Stimulated activated CD8-positive, alpha-beta memory T cell treated with anti-CD3 and anti-CD28 coated beads, Interleukin-15, amount 100 ng/mL, for 24 hours (primary cell): ENCODE measurements at regions not wholly inside any gene's neighbourhood (a gene's known extent, or its start where the extent isn't known, plus 50 kb on each side); places are given as distances from the start of the nearest gene placed in this dataset.

Experiments
- DNase-seq: peaks from one replicate; pipeline ENCODE4 v3.0.0-alpha.2; 2020; ENCODE audit warnings: low read depth

DNA sequence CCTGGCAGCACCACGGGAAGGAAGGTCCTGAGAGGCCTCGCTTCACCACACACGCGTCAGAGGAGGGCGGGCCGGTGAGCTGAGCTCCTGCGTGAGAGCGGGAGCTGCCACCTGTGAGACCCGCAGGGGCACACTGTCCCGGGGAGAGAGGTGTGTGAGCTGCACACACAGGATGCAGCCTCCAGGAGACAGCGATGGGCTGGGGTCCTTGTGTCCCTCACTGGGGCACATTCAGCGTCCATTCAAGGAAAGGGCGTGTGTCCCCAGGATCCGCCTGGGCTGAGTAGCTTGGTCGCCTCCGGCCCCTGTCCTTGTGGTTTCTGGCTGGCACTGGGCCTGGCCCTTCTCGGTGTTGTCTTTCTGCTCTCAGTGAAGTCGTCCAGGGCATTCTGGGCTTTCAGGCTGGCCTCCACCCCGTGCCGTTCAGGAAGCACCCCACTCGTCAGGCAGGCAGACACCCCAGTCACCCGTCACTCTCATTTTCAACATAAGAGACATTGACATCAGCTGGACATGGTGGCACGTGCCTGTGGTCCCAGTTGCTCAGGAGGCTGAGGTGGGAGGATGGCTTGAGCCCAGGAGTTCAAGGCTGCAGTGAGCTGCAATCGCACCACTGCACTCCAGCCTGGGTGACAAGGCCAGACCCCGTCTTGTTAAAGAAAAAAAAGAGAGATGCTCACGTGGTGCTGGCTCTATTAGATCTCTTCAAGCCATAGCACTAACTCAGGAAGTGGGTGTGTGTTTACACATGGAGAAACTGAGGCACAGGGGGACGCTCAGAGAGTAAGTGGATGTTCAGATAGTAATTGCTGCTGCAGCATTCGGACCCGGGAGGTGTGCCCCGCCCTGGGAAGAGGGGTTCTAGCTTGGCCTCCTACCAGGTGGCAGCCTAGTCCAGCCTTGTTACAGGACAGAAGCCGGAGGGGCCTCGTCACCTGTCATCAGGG lies 1081.6 kb downstream of the BRD1 start:
- DNase-seq = no peak

DNA sequence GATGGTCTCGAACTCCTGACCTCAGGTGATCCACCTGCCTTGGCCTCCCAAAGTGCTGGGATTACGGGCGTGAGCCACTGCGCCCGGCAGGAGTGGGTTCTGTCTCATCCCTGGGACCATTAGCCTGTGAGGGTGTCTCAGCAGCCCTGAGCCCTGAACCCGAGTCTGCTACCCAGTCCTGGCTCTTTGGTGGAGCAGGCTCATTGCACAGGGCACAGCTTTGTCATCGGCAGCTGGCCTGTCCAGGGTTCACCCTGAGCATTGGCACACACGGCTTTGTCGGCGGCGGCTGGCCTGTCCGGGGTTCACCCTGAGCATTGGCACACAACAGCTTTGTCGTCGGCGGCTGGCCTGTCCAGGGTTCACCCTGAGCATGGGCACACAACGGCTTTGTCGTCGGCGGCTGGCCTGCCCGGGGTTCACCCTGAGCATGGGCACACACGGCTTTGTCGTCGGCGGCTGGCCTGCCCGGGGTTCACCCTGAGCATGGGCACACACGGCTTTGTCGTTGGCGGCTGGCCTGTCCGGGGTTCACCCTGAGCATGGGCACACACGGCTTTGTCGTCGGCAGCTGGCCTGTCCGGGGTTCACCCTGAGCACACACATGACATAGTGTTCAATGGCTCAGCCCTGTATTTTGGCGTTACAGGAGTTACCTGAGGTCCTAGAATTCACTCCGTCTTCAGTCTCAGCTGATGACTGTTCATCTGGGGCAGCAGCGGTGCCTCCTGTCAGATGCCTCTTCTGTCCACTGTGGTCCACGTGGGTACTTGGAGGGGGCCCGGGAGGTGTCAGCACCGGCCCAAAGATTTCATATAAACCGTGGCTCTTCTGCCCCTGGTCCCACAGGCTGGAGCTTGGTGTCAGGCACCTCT lies 1082.5 kb downstream of the BRD1 start:
- no peak for DNase-seq

DNA sequence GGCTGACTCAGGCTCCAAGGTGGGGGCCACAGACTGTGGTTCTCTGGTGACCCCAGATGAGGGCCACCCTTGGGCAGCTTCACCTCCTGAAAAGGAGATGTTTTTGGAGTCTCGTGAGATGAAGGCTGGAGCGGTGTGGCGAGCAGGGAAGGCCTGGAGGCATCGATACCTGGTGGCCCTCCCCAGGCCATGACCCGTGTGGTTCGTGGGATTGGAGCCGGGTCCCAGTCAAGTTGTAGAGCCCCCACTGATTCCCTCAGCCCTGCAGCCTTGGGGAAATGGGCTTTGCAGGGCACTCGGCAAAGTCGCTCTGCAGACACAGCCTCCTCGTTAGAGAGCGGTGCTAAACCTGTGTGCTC lies 1083.4 kb downstream of the BRD1 start:
- DNase-seq = no peak

DNA sequence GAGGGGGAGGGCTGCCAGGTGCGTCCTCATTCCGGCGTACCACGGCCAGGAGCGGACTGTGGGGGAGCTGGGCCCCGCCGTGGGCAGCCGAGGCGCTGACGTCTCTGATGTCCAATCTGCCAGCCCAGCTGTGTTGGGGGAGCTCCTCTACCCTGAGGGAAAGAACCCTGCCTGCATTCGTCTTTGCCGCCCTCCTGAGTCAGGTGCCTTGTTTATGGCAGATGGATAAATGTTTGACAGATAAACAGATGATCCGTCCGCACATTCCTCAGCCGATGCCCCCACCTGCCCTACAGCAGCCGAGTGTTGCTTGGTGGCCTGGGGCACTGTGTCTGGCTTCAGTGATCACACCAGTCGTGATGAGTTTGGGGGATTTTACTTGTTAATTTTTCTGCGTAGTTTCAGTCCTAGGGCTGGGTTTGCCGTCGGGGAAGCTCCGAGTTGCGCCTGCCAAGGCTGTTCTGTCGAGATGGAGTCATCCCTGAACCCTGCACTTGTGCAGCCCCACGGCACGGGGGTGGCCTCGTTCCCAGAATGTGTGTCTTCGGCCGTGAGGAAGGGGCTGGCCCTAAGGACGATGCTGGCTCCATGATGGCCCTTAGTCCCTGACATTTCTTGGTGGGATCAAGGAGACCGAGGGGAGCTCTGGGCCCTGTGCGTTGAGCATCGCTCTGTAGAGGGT lies 1083.9 kb downstream of the BRD1 start:
- no peak for DNase-seq

DNA sequence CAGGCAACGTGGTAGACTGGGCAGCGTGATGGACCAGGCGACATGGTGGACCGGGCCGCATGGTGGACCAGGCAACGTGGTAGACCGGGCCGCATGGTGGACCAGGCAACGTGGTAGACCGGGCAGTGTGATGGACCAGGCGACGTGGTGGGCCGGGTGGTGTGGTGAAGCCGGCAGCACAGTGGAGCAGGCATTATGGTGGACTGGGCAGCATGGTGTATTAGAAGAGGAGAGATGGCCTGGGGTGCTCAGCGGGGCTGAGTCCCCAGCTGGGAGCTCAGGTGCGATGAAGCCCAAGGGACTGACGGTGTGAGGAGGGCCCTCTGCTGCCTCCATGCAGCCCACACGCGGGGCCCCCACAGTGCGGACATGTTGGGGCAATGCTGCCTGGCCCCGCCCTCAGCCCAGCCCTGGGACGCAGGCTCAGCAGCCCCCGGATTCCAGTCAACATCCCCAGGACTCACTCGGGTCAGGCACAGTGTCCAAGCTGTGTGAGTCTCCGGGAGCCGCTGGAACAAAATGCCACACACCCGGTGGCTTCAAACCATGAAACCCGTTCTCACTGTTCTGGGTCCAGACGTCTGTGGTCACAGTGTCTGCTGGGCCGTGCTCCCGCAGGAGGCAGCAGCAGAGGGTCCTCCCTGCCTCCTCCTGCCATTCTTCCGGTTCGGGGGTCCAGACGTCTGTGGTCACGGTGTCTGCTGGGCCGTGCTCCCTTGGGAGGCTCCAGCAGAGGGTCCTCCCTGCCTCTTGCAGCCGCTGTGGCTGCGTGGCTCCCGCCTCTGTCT lies 1084.9 kb downstream of the BRD1 start:
- DNase-seq = no peak

DNA sequence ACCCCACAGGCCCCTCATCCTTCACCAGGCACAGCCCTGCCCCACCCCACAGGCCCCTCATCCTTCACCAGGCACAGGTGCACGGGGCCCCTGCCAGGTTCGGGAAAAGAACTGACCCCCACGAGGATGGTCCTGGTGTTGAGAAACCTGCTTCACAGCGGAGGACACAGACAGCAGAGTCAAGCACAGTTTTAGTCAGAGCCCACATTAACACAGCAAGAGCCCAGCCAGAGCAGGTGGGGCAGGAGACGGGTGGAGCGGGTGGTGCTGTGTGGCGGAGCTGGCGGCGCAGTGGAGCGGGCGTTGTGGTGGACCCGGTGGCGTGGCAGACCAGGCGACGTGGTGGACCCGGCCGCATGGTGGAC lies 1085.5 kb downstream of the BRD1 start:
- no peak for DNase-seq

DNA sequence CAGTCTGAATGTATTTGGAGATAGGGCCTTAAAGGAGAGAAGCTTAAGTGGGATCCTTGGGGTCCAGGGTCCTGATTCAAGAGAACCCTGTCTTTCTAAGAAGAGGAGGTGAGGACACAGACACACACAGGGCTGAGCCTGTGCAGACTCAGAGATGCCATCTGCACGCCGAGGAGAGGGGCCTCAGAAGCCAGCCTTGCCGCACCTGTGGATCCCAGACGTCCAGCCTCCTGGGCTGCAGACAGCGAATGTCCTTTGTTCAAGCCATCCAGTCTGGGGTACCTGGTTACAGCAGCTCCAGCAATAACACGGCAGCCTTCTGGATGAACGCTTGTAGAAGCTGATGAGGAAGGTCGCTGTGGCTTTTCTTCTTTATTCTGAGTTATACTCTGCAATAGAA lies 1086.1 kb downstream of the BRD1 start:
- no peak for DNase-seq

DNA sequence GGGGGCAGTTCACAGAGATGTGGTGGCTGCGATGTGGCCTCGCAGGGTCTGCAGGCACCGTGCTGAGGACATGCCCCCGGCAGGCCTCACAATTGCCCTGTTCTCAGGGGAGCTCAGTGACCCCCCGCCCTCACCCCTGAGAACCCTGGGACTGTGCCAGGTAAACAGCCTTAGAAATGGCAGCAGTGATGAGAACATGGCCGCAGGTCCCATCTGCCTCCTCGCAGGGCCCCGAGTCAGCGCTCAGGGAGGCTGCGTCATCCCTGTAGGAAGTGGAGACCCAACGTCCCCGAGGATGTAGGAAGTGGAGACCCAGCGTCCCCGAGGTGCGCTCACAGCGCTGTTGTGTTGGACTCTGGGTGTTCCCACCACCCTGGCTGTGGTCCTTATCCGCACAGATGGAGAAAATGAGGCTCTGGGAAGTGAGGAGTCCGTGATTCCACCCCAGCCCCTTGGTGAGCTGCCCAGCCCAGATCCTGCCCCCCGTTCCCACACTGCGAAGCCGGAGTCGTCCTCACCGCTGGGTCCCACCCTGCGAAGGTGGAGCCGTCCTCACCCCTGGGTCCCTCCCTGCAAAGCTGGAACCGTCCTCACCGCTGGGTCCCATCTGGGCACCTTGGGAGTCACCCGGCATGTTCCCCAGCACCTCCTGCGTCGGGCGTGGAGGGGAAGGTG lies 1086.8 kb downstream of the BRD1 start:
- no peak for DNase-seq

DNA sequence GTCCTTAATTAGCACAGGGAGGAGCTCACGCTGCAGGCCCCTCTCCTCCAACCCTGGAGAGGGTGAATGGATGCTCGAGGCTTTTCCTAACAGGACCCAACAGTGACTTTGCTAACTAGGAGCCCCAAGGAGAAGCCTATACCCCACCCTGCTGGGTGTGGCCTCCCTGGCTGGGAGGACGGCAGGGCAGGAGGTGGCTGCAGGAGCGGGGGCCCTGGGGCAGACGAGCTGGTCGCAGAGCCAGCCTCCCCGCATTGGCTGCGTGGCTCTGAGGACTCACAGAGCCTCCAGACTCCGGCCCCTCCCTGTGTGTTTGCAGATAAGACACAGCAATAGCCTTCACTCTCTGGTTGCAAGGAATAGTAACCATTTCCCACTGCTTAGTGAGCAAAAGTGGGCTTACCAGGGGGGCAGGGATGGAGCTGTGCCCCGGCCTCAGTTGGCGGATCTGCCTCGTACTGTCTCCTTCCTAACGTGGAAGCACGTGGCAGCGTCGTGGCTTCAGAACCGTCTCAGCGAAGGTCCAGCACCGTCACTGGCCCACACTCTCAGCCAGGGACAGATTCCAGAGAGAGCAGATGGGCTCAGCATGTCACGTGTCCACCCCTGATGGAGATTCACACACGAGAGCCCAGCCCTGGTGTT lies 1087.5 kb downstream of the BRD1 start:
- DNase-seq = no peak

DNA sequence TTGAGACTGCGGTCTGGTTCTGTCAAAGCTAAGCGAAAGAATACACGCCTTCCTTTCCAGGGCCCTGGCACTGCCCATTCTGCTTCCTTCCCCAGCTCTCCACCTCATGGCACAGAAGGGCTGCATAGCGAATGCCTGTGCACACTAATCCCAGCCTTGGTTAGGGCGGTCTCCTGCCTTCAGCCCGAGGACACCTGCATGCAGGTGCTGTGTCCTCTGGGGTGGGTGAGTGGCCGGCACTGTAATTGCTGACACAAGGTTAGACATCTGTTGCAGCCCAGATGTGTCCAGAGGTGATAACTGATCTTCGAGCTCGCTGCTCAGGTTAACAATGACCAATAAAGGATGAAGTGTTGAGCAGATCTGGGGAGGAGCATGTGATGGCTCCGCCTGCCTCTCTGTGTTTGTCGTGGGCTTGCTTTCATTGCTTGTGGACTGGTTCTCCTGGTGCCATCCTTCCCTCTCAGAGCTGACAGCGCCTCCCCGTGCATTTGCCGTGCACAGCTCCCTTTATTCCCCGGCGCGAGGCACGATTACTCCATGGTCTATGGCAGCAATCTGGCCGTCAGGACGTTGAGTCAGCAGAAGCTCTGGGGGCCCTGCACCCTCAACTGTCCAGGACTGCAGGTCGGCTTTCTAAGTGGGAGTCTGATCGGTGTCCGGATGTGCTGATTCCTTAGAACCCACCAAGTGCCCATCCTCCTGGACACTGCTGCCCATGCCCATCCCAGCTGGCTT lies 1088.2 kb downstream of the BRD1 start:
- no peak for DNase-seq

DNA sequence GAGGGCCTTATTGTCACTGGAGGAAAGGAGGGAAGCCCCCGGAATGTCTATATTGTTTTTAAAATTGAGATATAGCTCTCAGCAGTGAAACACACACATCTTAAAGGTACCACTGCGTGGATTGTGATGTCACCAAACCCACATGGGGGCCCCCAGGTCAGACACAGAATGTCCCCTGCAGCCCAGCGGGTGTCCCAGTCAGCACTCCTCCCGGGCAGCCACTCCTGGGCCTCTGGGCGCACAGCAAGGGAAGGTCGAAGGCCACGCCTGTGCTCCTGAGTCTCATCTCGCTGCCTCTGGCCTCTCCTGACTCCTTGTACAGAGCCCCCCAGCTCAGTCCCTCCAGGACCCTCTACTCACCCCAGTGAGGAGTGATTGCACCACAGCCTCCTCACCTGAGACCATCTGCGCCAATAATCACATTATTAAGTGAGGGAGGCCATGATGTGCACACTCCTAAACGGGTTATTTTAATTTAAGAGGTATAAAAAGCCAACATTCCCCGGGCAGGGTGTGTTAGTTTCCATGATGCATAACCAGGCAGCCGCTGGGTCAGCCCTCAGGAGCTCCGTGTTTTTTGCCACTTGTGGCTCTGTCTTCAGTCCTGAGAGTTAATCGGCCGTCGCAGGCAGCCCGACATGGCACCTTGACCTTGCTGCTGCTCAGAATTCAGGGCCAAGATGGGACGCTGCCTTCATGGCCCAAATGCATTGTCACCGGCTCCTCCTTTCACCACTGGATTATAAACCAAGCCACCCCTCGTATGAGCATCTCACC lies 1089.3 kb downstream of the BRD1 start:
- DNase-seq = no peak

DNA sequence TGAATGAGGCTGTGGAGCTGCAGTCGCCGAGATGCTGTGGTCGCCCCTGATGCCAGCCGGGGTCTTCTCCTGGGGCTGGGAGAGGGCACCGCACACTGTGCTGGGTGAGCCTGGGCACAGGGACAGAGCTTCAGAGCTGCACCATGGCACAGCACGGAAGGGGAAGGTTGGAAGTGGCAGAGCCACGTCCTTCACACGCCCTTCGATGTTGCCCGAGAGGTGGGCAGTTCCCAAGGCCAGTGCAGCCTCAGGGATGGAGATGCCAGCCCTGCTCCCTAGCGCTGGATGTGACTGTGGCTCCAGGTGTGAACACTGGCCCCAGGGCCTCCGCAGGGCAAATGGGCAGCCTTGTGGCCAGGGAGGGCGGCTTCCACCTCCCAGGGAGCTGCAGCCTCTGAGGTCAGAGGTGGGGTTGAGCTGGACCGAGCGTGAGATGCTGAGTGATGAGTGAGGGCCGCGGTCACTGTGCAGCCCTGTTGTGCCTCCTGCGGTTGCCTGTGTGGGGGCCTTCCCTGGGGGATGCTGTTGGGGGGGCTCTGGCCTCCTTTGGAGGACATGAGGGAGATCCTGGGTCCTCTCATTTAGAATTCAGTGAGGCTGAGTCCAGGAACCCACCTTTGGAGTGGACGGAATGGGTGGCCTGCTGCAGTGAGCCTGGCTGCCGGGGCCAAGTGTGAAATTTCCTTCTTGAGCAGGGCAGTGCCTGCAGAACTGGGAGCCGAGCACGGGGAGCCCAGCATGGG lies 1090.0 kb downstream of the BRD1 start:
- DNase-seq = no peak

DNA sequence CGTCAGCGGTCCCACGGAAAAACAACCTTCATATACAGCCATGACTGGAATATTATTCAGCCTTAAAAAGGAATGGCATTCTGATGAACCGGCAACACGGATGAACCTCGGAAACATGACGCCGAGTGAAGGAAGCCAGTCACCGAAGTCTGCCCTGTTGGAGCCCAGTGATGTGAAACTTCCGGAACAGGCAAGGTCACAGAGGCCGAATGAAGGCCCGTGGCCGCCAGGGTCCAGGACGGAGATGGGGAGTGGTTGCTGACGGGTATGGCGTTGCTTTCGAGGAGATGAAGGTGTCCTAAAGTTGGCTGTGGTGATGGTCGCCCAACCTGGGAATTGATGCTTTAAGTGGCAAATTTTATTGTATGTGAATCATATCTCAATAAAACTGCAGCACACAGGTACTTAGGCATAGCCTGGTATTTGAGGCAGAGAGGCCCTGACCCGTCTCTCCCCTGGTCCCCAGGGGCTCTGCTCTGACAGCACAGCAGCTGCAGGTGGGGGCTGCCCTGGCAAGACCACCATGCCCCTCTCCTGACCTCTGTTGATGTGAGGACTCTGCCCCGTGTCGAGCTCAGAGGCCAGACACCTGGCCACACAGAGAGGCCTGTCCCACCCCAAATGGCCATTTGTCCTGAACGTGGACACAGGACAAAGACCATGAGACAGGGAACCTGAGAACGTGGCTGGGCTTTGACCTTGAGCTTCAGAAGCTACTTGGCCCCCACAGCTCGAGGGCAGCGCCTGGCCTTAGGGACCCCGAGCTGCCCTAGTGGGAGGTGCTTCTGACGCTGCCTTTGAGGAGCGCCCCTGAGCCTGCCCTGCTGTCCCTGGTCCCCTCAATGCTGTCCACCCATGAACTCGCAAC lies 1090.8 kb downstream of the BRD1 start:
- DNase-seq = no peak

DNA sequence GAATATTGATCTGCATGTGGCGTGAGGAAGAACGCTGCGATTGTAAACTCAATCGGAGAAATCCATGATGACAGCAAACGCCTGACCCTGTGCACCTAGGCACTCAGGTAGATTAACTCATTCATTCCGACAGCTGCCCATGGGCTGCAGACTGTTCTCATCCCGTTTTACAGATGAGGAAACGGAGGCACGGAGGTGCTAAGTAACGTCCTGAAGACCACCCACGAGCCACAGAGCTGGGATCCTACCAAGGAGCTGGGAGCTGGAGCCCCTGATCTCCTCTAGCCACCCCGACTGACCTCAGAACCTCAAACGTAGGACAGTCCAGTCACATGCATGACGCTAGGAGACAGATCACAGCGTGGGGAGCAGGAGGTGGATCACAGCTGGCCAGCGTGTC lies 1092.7 kb downstream of the BRD1 start:
- no peak for DNase-seq

DNA sequence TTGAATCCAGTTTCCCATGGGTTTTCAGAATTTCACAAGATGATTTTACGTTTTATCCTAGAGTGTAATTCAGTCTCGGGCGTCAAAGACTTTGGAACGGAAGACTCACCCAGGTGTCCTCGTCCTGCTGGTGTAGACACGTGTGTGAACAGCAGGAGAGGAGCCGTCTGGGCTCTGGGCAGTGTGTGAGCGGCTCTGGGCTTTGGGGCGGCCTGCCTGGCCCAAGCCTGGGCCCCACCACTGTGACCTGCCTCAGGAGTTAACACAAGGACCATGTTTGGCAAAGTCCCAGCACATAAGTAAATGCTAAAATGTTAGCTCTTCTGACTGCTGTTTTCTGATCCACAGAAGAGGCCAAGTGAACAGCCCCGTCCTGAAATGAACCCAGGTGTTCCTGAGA lies 1093.3 kb downstream of the BRD1 start:
- no peak for DNase-seq

DNA sequence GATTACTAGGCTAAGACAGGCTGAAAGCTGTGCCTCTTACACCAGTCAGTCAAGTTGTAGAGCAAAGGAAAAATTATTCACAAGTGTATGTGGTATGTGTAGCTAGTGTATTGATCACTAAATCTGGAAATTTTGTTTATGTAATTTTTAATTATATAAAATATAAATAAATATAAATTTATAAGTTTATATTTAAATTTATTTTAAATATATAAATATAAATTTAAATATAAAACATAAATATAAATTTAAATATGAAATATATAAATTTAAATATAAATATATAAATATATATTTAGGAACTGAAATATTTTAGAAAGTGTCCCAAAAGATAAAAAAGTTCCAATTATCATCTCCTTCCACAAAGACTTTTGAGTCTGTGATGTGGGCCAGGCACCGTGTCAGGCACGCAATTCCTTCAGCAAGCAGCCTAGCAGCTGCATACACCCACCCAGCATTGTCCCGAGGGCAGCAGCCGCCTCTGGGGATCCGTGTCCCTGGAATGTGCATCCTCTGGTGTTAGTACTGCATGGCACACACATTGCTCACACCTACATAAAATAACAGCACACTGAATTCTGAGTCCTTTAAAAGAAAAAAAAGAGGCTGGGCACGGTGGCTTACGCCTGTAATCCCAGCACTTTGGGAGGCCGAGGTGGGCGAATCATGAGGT lies 1098.0 kb downstream of the BRD1 start:
- no peak for DNase-seq

DNA sequence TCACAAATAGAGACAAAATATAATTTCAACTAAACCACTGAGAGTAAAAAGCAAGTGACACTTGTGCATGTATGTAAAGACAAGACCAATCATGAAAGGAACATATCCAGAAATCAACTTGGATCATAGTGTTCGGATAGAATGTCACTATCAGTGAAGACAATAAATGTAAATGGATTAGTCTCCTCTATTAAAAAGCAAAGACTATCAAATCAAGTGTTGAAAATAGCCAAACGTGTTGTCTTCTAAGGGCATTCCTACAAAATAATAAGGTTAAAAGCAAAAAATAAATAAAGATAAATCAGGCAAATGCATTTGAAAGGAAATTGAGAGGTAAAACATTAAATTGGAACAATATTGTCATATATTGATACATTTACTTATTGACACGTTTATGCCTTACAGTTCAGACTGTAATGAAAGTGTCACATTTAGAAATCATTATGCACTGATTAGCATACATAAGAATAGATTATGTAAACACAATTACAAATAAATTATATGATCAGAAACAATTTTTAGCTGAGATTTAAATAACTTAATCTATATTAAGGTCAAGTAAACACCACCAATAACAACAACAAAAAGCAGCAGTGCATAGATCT lies 1100.1 kb downstream of the BRD1 start:
- no peak for DNase-seq
